Epithelial cell of prostate (primary cell): ENCODE measurements at regions not wholly inside any gene's neighbourhood (a gene's known extent, or its start where the extent isn't known, plus 50 kb on each side); places are given as distances from the start of the nearest gene placed in this dataset.

ENCODE experiments used
- DNase-seq: peaks from one replicate; pipeline ENCODE4 v3.0.0-alpha.2; 2011; ENCODE audit warnings: low read depth, low spot score
- H3K27ac ChIP-seq: fragments of 450-650 bp; 2 replicates; pipeline ENCODE4 v1.5.1; 2017; ENCODE audit warnings: mild to moderate bottlenecking

DNA sequence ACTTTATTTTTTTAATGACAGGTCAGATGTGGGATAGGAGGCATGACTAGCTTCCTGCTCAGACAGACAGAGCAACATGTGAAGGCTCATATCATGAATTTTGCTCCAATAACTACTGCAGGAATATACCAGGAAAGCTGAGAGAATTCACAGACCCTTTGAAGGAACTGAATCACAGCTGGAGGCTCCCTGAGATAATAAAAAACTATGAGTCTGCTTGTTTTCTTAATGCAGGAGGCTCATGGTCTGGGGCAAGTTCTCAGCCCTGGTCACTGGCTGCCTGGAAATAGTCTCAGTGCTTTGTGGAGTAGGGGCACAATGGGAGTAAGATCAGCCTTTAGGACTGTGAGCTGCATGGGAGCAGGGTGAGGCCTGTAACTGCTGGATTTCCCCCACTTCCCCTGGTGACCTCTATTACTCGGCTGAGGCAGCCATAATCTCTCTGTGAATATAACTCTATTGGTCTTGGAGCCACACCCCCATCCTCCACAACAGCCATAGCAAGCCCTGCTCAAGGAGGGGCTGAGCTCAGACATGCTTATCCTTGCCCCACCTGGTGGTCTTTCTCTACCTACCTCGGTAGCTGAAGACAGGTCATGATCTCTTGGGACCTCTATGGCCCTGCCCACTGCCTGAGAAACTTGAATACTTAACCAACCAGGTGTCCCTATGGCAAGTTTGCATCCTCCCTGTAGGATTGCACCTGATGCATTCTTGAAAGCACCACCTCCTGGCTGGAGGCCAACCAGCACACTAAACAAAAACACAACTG is 281.6 kb upstream of the TMCO5A start:
- no peak overlapping the region for H3K27ac ChIP-seq
- DNase-seq, result no peak

DNA sequence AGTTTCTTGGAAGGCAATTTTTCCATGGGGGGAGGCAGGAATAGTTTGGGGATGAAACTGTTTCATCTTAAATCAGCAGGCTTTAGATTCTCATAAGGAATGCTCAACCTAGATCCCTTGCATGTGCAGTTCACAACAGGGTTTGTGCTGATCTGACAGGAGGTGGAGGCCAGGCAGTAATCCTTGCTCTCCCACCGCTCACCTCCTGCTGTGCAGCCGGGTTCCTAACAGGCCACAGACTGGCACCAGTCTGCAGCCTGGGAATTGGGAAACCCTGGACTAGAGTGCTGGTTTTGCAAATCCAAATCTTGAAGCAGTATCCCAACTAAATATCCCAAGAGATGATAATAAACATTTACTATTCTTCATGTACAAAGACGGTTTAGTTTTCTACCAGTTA is 256.3 kb upstream of the TMCO5A start:
- no peak for DNase-seq
- H3K27ac ChIP-seq, result no peak overlapping the region

DNA sequence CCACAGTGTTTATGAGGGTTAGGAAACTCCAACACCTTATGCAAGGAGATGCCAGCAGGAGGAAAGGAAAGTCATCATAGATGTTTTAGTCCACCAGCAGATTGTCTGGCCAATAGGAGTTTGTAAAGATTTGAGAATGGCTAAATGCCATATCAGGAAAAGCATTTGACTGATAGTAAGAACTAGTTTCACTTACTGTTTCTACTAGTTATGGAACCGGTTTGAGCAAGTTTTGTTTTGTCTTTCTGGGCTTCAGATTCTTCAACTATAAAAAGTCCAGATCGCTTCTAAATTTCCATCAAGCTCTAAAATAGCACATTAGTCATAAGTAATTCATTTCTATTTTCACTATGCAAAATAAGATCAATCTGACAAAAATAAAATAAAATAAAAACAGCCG is 254.8 kb upstream of the TMCO5A start:
- no peak overlapping the region for H3K27ac ChIP-seq
- no peak for DNase-seq

DNA sequence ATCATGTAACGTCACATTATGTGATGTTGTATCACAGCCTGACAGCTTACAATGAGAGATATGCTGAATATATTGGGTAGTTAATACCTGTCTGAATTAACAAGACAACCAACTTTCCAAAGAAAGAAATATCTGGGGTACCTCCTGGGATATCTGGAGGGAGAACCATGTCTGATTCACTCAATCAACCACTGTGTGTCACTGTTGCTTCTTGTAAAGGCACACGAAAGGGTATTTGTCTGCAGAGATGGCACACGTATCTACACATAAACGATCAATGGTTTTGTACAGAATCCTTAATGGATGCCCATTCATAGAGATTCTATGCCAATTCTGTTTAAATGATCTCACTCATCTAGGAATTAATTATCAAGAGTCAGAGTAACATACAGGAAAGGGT is 252.1 kb upstream of the TMCO5A start:
- no peak for DNase-seq
- H3K27ac ChIP-seq, result no peak overlapping the region

DNA sequence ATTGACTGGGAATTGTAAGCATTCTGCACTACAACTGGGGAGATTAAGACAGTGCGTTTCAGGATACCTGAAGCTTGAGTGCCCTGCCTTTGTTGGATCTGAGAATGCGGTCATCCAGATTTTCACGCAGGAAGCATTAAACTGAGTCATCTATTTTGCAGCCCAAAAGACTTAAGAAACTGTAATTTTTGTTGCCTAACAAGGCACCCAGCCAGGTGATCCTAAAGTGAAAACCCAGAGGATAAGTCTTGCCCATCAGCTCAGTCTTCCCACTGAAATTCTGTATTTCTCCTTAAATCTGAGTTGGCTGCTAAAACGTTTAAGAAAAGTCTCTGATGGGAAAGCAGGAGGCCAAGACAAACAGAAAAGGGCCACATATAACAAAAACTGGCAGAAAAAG is 242.5 kb upstream of the TMCO5A start:
- DNase-seq, result no peak
- no peak overlapping the region for H3K27ac ChIP-seq

DNA sequence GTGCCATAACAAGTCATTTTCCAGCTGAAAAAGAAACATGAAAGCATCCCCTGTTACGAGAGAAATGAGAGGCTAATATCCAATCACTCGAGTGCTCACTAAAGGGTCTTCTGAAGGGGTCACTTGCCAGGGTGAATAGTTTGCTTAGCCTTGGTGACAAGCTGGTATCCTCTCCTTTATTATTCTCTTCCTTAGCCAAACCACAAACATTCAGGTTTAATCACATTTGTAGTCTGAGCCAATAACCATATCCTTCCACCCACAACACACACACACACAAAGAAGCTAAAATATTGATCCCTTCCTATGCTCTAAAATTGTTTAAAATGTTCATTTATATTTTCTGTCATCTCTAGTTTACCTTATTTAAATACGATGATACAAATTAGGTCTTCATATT is 240.5 kb upstream of the TMCO5A start:
- no peak overlapping the region for H3K27ac ChIP-seq
- no peak for DNase-seq

DNA sequence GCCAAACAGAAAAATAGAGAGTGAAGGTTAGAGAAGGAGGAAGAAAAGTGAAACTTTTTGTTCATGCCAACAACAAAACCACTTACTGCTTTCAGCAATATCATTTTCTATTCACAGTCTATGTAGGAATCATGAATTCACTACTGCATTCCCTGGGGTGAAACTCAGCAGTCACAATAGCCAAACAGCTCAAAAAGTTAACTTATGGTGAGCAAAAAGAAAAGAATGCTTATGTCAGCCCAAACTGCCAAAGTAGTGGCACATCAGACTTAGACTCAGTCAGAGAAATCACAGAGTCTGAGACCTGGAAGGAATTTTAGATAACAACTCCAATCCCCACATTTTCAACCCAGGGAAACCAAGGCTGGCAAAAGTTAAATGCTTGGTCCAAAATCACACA is 238.7 kb upstream of the TMCO5A start:
- no peak for DNase-seq
- H3K27ac ChIP-seq, result no peak overlapping the region

DNA sequence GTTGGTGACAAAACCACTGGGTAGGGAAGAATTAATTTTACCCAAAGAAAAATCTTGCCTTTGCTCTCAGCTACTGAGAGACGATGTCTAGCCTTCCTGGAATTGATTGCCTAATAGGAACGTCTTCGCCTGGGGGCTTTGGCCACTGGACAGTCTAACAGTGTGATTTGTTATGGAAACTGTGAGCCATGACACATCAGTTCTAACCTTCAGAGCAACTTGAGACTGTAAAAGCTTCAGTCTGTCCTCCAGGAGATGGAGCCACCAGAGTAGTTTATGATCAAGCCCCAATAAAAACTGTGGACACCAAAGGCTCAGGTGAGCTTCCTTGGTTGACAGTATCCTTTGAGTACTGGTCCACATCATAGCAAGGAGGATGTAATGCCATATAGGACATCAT is 235.8 kb upstream of the TMCO5A start:
- no peak overlapping the region for H3K27ac ChIP-seq
- DNase-seq, result no peak

DNA sequence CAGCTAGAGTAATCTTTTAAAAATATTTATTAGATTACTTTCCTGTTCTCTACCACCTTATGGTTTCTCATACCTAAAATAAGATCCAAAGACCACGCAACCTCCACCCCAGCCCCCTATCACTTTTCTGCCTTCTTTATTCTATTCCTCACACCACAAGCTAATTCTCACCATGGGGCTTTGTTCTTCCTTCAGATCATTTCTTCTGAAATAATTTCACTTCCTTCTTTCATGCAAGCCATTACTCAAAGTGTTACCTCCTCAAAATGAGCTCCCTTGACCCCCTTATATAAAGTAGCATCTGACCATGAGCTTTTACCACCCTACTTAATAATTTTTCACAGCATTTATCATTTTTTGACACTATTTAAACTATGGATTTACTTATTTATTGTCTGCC is 233.2 kb upstream of the TMCO5A start:
- H3K27ac ChIP-seq, result no peak overlapping the region
- DNase-seq, result no peak

DNA sequence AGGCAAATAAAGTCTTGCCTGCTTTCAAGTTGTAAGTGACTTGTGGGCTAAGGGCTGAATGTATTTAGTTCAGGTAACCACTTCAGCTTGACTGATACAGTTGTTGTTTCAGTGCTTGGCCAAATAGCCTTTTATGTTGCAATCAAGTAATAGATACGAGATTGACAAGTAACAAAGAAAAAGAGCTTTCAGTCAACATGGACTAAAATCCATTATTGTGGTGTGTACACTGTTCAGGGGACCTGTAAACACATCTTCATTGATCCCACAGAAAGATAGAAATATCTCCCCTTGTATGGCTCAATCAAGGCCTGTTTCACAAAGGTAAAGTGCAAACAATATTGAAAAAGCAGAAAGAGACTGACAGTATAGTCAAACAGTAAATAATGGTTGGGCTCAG is 224.8 kb upstream of the TMCO5A start:
- H3K27ac ChIP-seq, result no peak overlapping the region
- no peak for DNase-seq

DNA sequence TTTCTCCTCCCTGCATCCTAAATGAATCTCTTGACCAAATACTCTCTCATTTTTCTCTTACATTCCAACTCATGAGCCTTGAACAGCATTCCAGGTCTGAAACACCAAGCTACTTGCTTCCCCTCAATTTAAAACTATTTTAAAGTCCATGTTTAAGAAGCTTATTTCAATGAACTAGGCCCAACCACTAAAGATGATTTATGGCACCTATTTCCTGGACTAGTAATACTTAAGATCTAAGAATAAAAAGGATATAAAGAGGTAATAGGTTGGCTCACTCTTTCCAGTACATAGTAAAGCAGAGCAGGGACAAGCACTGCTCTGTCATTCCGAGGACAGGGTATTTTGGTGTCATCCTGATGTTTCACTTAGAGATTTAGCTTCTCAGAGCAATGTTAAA is 219.3 kb upstream of the TMCO5A start:
- DNase-seq, result no peak

DNA sequence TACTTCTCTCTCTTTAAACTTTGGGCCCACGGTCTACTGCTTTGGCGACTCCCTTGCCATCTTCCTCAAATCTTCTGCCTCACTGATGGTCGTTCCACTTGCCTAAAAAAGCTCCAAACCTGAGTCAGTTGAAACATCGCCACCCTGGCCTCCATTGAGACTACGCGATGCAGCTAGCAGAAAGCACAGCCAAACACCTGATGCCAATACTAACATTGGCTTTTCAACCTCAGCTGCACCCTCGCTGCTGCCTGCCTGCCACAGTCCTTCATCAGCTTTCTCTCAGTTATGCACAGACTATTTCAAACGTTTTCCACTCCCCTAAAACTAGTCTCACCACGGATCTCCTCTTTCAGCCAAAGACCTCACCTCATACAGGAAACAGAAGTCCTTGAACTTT is 214.2 kb upstream of the TMCO5A start:
- DNase-seq, result no peak

More for the DNA sequence above, 219.3 kb upstream of the TMCO5A start:
- H3K27ac ChIP-seq, result no peak overlapping the region

DNA sequence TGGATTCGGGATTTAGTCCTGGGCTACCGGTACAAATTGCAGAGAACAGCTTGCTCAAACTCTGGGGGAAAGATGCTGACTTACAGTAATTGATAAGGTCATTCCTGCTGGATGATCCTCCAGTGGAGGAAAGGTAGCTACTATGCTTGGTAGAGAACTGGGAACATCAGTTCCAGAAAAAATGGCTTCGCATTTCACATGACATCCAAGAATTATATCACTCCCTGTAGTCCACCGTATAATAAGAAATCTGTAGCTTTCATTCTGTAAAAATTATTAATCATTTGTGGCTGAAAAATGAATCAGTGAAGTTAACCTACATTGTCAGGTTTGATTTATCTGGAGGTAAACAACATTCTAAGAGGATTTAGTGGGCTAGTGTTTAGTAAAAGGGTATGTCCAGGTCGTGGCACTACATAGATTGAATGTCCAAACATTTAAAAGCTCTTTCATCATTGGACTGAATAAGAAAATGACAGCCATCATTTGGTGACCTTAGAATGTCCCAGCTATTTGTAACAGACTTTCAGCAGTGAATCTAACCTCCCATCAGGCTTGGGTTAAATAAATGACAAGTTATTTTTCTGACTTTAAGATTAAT is 203.2 kb upstream of the TMCO5A start:
- no peak overlapping the region for H3K27ac ChIP-seq
- DNase-seq, result no peak

More for the DNA sequence above, 214.2 kb upstream of the TMCO5A start:
- H3K27ac ChIP-seq, result no peak overlapping the region

DNA sequence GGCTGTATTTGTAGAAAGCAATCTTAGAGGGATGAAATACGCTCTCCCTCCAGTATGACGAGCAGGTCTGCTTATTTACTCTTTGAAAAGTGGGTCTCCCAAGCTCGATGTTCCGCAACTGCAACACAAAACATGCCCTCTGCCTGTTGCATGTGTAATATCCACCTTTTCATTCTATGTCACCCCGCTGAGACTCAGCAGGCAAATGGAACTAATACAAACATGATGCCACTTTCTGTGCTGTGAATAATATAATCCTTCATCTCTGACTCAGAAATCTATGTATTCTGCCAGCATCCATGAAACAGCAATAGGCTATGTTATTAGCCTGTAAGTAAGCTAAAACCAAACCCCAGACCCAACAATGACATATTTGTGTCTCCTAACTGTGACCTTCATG is 200.8 kb upstream of the TMCO5A start:
- H3K27ac ChIP-seq, result no peak overlapping the region
- DNase-seq, result no peak

DNA sequence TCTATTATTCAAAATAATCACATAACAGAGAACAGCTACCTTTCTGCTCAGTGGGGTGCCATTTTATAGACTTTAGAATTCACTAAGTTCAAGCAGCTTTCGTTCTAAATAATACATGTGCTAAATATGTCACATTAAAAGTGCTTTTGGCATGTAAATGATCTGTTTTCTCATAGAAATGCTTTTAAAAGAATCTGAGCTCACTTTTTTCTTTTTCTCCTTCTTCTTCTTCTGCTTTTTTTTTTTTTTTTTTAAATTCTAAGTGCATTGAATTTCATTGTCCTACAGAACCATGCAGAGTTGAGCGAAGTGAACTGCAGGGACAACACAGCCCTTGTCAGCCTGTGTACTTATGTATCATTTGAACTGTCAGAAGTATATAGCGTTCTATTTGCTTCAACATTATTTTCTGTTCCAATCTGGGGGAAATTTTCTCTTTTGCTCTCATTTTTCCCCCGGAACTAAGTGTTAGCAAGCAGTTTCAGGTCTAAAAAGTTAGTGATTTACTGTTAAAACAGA is 193.8 kb upstream of the TMCO5A start:
- DNase-seq, result no peak
- H3K27ac ChIP-seq, result no peak overlapping the region

DNA sequence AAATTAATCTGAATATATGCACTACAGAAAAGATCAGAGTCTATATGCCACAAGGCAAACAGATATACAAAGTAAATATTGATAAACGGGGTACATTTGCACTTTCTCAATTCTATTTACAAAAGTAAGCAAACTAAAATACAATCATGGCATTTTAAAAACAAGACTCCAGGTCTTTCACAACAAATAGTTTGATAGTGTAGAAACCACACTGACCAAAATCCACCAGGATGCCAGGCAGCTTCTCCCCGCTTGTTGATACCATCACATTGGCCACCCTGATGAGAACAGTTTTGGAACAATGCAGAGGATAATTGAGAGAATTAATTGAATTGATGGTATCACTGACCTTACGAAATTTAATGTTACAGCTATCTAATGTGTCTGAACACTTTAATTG is 190.6 kb upstream of the TMCO5A start:
- DNase-seq, result no peak
- no peak overlapping the region for H3K27ac ChIP-seq

DNA sequence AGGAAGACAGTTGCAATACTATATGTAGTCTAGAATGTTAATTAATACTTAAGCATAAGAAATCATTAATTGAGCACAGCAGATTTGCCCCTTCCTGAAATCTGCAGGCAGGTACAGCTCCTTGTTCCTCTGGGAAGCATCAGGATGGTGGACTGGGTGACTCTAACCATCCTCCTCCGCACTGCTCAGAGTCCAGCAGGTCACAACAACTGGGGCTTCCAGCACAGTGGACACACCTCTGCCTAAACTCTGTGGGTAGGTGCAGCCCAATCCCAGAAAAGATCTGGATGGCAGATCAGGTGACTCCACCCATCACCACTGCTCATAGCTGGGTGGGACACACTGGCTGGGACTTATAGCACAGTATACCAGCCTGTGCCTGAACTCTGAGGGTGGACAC is 189.9 kb upstream of the TMCO5A start:
- no peak for DNase-seq
- no peak overlapping the region for H3K27ac ChIP-seq

DNA sequence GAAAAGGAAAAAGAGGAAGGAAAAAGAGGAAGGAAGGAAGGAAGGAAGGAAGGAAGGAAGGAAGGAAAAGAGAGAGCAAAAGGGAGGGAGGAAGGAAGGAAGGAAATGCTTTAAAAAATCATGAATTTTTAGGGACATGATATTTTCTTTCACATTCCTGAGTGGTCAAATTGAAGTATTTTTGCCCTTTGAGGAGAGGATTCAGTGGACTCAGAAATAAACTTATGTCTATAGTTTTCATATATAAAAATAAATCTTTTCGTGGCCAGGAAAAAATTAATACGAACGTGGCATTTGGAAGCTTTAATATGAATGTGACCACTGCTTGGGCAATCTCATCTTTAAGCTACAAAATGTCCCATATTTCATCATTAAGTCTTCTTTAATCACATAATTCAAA is 183.0 kb upstream of the TMCO5A start:
- H3K27ac ChIP-seq, result no peak overlapping the region
- no peak for DNase-seq

DNA sequence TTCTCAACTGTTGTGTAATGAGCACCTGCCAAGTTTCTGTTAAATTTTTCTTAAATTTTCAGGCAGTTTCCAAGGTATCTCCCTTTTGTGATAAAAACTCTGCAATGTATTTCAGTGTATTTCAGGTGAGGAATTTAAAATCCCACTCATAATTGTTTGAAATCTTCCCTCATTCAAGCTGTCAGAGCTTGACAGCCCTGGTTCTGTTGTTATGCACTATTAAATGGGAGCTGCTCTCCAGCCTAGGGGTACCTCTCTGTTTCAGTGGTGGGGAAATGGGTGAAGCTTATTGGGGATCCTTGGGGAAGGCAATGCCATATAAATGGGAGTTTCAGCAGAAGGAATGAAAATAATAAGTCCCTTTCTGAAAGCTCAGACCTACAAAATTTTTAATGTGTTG is 178.0 kb upstream of the TMCO5A start:
- DNase-seq, result no peak
- H3K27ac ChIP-seq, result no peak overlapping the region

DNA sequence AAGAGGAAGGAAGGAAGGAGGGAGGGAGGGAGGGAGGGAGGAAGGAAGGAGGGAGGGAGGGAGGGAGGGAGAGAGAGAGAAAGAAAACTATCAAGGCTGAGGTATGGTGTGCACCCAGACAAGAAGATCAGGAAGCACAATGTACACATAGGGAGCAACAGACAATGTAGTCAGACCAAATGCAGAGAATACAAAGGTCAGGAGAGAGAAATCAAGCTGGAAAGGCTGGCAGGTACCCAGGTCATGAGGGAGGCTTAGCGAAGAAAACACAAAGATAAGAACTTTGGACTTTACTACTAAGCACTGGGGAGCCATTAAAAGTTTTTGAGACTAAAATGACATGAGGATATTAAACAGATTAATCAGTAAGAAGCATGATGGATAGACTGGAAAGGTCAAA is 176.0 kb upstream of the TMCO5A start:
- no peak for DNase-seq
- H3K27ac ChIP-seq, result no peak overlapping the region

DNA sequence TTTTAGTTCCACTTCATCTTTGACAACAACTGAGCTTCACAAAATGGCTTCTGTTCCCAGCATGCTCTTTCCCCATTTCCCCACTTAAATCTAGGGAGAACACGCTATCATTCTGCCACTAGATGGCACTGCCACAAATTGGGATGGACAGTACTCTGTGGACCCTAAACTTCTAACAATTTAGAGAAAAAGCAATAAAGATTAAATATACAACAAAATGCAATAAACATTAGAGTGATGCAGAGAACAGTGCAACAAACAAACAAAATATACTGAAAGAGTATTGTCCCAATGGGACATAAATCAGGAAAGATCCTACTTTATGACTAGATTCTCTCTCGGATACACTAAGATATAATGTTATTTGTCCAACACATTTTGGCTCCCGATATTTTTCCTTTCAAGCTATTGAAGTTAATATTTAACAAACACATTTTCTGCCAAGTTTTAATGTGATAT is 169.7 kb upstream of the TMCO5A start:
- no peak overlapping the region for H3K27ac ChIP-seq
- no peak for DNase-seq

DNA sequence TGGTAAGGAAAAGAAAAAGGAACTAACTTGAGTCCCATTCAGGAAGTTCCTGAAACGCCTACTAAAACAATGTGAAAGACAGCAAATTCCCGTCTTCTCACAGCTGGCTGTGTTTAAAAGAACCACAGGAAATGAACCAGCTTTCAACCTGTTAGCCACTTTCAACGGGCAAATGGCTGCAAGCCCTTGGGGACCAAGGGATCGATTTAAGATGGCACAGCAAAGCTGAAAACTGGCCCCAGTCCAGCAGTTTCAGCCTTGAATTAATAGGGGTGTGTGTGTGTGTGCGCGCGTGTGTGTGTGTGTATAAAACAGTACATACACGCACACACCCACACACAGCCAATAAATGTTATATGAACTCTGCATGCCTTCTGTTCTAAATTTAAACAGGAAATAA is 168.7 kb upstream of the TMCO5A start:
- DNase-seq, result no peak
- H3K27ac ChIP-seq, result no peak overlapping the region
